HCT116 (cell line): ENCODE measurements at regions not wholly inside any gene's neighbourhood (a gene's known extent, or its start where the extent isn't known, plus 50 kb on each side); places are given as distances from the start of the nearest gene placed in this dataset.

Experiments used
- ATAC-seq: fragments of 200-7000 bp; cut with Tn5 transposase; 2 replicates; pipeline ENCODE4 v1.9.1; 2020; ENCODE audit warnings: mild to moderate bottlenecking, moderate library complexity
- BruUV-seq: library from RNA; stranded (reverse); fragments of 400-500 nt; replicated peaks from 2 replicates; lab custom pipeline; 2021; lab: Mats Ljungman, UMichigan
- CTCF ChIA-PET: fragments of 300-600 bp; sonication (Branson Sonifier 250); formaldehyde crosslinking; loops from one replicate; lab custom pipeline; 2021; ENCODE audit warnings: antibody characterized with exemption; lab: Charles Lee
- POLR2A ChIA-PET: fragments of 300-600, 350-600 bp; sonication (Branson Sonifier 250); formaldehyde crosslinking; loops from one replicate; lab custom pipeline; 2021; ENCODE audit warnings: antibody characterized with exemption; lab: Charles Lee
- RAD21 ChIA-PET, 2 experiments: fragments of 300-600 bp; sonication (Branson Sonifier 250); formaldehyde crosslinking; loops; one replicate each; lab custom pipeline; 2023; ENCODE audit warnings: low total read pairs in 2 of 2; ENCODE audit not compliant: uncharacterized antibody in 2 of 2, unreplicated experiment in 2 of 2, low non-redundant PET in 1 of 2; lab: Charles Lee
- DNase-seq: peaks from one replicate; pipeline ENCODE4 v3.0.0-alpha.2; 2010; ENCODE audit warnings: low read depth, low spot score
- H2AFZ ChIP-seq: fragments of 200-600 bp; shearing (Covaris generic), sonication (generic); 2 replicates; pipeline ENCODE4 v1.6.1; 2017; ENCODE audit warnings: low read depth, mixed run types, mixed read lengths, antibody characterized with exemption, low read length; ENCODE audit not compliant: poor library complexity, severe bottlenecking
- H3K27ac ChIP-seq: 2 replicates; pipeline ENCODE4 v1.5.1; 2012; ENCODE audit warnings: low read depth, low read length
- H3K27me3 ChIP-seq: fragments of 200-600 bp; sonication (generic); 2 replicates; pipeline ENCODE4 v1.6.1; 2016; ENCODE audit warnings: mixed run types, low read length, mixed read lengths; ENCODE audit not compliant: insufficient read depth
- H3K36me3 ChIP-seq, 2 experiments: fragments of 200-500 bp in 1 of 2; fragments of 200-600 bp in 1 of 2; sonication (Bioruptor generic) in 1 of 2; sonication (generic) in 1 of 2; 2 replicates each; pipeline versions ENCODE4 v1.5.1 to v1.6.1; 2014 to 2016; ENCODE audit warnings: low read length in 2 of 2, inconsistent platforms in 1 of 2, mixed read lengths in 1 of 2, mixed run types in 1 of 2; ENCODE audit not compliant: insufficient read depth in 2 of 2, control insufficient read depth in 1 of 2
- H3K4me1 ChIP-seq, 2 experiments: fragments of 200-600 bp in 1 of 2; sonication (generic) in 1 of 2; 2 replicates each; pipeline versions ENCODE4 v1.5.1 to v1.6.1; 2012 to 2017; ENCODE audit warnings: low read length in 2 of 2, inconsistent platforms in 1 of 2, mild to moderate bottlenecking in 1 of 2, mixed read lengths in 1 of 2, mixed run types in 1 of 2, moderate library complexity in 1 of 2; ENCODE audit not compliant: insufficient read depth in 2 of 2, control insufficient read depth in 1 of 2
- H3K4me2 ChIP-seq: fragments of 200-600 bp; sonication (generic); 2 replicates; pipeline ENCODE4 v1.6.1; 2017; ENCODE audit warnings: mixed run types, low read length, mixed read lengths
- H3K4me3 ChIP-seq, 2 experiments: fragments of 200-600 bp in 1 of 2; sonication (generic) in 1 of 2; replicated peaks in 1 of 2; 2 replicates each; pipeline ENCODE4 v1.5.1; 2011 to 2016; ENCODE audit warnings: low read length in 2 of 2, control low read depth in 1 of 2, low read depth in 1 of 2, mild to moderate bottlenecking in 1 of 2, mixed read lengths in 1 of 2, mixed run types in 1 of 2
- H3K79me2 ChIP-seq: fragments of 200-600 bp; sonication (generic); 2 replicates; pipeline ENCODE4 v1.6.1; 2017; ENCODE audit warnings: mild to moderate bottlenecking, mixed run types, low read length, moderate library complexity, mixed read lengths; ENCODE audit not compliant: insufficient read depth
- H3K9ac ChIP-seq: fragments of 200-600 bp; sonication (generic); 2 replicates; pipeline ENCODE4 v1.6.1; 2016; ENCODE audit warnings: low read length, mixed read lengths
- H3K9me2 ChIP-seq: fragments of 200-600 bp; sonication (generic), shearing (Covaris generic); 2 replicates; pipeline ENCODE4 v1.6.1; 2017; ENCODE audit warnings: mixed run types, mild to moderate bottlenecking, moderate library complexity; ENCODE audit not compliant: insufficient read depth
- H3K9me3 ChIP-seq, 2 experiments: fragments of 200-500 bp in 1 of 2; fragments of 200-600 bp in 1 of 2; sonication (Bioruptor generic) in 1 of 2; sonication (generic) in 1 of 2; 2 replicates each; pipeline ENCODE4 v1.6.1; 2014 to 2017; ENCODE audit warnings: low read length in 2 of 2, mixed read lengths in 2 of 2, inconsistent platforms in 1 of 2, low read depth in 1 of 2, mild to moderate bottlenecking in 1 of 2, mixed run types in 1 of 2, moderate library complexity in 1 of 2; ENCODE audit not compliant: control insufficient read depth in 1 of 2, insufficient read depth in 1 of 2
- H4K20me1 ChIP-seq: fragments of 200-600 bp; sonication (generic), shearing (Covaris generic); 2 replicates; pipeline ENCODE4 v1.6.1; 2017; ENCODE audit warnings: mixed run types, mild to moderate bottlenecking, moderate library complexity; ENCODE audit not compliant: insufficient read depth
- CBX3 ChIP-seq: IDR thresholded peaks from 2 replicates; pipeline ENCODE4 v1.6.1; 2012; ENCODE audit warnings: low read depth
- CEBPB ChIP-seq: IDR thresholded peaks from 2 replicates; pipeline ENCODE4 v1.6.1; 2012; ENCODE audit warnings: low read depth
- EGR1 ChIP-seq: IDR thresholded peaks from 2 replicates; pipeline ENCODE4 v1.6.1; 2012; ENCODE audit warnings: low read depth
- ELF1 ChIP-seq: IDR thresholded peaks from 2 replicates; pipeline ENCODE4 v1.6.1; 2012; ENCODE audit warnings: low read depth, borderline replicate concordance
- EZH2 ChIP-seq: fragments of 200-600 bp; sonication (generic); IDR thresholded peaks from 2 replicates; pipeline ENCODE4 v1.6.1; 2017; ENCODE audit warnings: antibody characterized with exemption, mixed run types
- EZH2phosphoT487 ChIP-seq: fragments of 200-600 bp; IDR thresholded peaks from 2 replicates; pipeline ENCODE4 v1.6.1; 2018; ENCODE audit warnings: antibody characterized with exemption, borderline replicate concordance
- FOSL1 ChIP-seq: IDR thresholded peaks from 2 replicates; pipeline ENCODE4 v1.6.1; 2012; ENCODE audit warnings: low read depth
- JUND ChIP-seq: IDR thresholded peaks from 2 replicates; pipeline ENCODE4 v1.6.1; 2012
- POLR2A ChIP-seq: IDR thresholded peaks from 2 replicates; pipeline ENCODE4 v1.7.0; 2011; ENCODE audit warnings: borderline replicate concordance; ENCODE audit not compliant: insufficient read depth, insufficient read length; ENCODE audit errors: extremely low read depth
- RAD21 ChIP-seq: IDR thresholded peaks from 2 replicates; pipeline ENCODE4 v1.6.1; 2012; ENCODE audit warnings: low read depth, mild to moderate bottlenecking
- SIN3A ChIP-seq: IDR thresholded peaks from 2 replicates; pipeline ENCODE4 v1.6.1; 2012; ENCODE audit warnings: low read depth
- SP1 ChIP-seq: IDR thresholded peaks from 2 replicates; pipeline ENCODE4 v1.6.1; 2012; ENCODE audit warnings: low read depth
- SRF ChIP-seq: IDR thresholded peaks from 2 replicates; pipeline ENCODE4 v1.6.1; 2012; ENCODE audit warnings: low read depth
- TCF7L2 ChIP-seq: IDR thresholded peaks from 2 replicates; pipeline ENCODE4 v1.7.0; 2011; ENCODE audit warnings: borderline replicate concordance, inconsistent platforms; ENCODE audit not compliant: insufficient read depth, insufficient read length; ENCODE audit errors: extremely low read depth
- ZFX ChIP-seq: fragments of 450-650 bp; IDR thresholded peaks from 2 replicates; pipeline ENCODE4 v1.6.1; 2017
- ZNF274 ChIP-seq: fragments of 200-500 bp; sonication (Bioruptor generic); IDR thresholded peaks from 2 replicates; pipeline ENCODE4 v1.6.1; 2014; ENCODE audit warnings: mild to moderate bottlenecking, low read depth, low read length, inconsistent platforms
- intact Hi-C: fragments of 100-400 bp; cut with micrococcal nuclease; formaldehyde crosslinking; loops from 2 replicates; pipeline ENCODE4 v1.10.0; 2022
- TF ChIP-seq, protein P1 (sequence below): IDR thresholded peaks from 2 replicates; pipeline ENCODE4 v1.6.1; 2012
- TF ChIP-seq, protein P2 (sequence below): IDR thresholded peaks from 2 replicates; pipeline ENCODE4 v1.6.1; 2012
- TF ChIP-seq, protein P3 (sequence below), 3 experiments: fragments of 200-600 bp in 1 of 3; sonication (generic) in 1 of 3; IDR thresholded peaks in 2 of 3; conservative IDR thresholded peaks in 1 of 3; 2 replicates each; pipeline ENCODE4 v1.5.1; 2012 to 2017; ENCODE audit warnings: low read depth in 2 of 3, low read length in 2 of 3, antibody characterized with exemption in 1 of 3, borderline replicate concordance in 1 of 3, control low read depth in 1 of 3, mild to moderate bottlenecking in 1 of 3, mixed read lengths in 1 of 3, mixed run types in 1 of 3, moderate library complexity in 1 of 3; ENCODE audit not compliant: insufficient read depth in 1 of 3

DNA sequence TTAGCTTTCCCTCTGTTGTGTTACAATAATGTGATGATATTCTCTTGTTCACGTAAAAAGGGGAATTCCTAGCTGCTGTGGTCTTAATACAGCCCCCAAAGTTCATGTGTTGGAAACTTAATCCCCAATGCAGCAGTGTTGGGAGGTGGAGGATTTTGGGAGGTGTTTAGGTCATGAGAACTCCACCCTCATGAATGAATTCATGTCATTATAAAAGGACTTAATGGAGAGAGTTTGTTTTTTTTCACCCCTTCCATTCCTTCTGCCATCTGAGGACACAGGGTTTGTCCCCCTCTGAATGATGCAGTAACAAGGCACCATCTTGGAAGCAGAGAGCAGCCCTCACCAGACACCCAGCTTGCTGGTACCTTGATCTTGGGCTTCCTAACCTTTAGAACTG is 253.4 kb upstream of the DDHD1 start (continued):
- TF ChIP-seq ZFX, result no peak
- no peak for TF ChIP-seq ELF1
- TF ChIP-seq, protein P1, sequence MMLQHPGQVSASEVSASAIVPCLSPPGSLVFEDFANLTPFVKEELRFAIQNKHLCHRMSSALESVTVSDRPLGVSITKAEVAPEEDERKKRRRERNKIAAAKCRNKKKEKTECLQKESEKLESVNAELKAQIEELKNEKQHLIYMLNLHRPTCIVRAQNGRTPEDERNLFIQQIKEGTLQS, result no peak

DNA sequence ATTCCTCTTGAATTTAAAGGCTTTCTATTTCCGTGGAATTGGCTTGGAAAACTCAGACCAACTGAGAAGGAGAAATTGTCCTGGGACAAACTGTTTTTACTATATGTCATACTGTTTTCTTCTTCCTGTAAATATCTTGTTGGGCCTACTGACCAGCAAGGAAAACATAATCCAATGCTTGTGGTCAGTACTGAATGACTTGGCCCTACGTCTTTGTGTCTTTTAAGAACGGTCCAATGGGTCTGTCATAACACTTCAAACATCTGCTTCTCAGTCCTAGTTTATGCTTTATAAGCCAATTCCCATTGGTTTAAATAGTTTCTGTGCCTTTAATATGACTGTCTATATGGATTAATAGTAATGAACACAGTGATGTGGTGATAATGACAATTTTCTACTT is 248.5 kb upstream of the DDHD1 start:
- ChIA-PET POLR2A (no interaction called here), CTCF (no interaction called here), RAD21 (no interaction called here)
- no TSS peak for BruUV-seq
- DNase-seq (no peak), ATAC-seq (no peak)
- Histone ChIP-seq H3K27ac (no peak overlapping the region), H3K79me2 (no peaks in the 10 kb centered on the region), H2AFZ (no peak overlapping the region), H3K4me3 (no peak overlapping the region), H3K9me2 (no peaks in the 10 kb centered on the region), H4K20me1 (no peaks in the 10 kb centered on the region), H3K27me3 (no peaks in the 10 kb centered on the region), H3K4me2 (no peak overlapping the region), H3K4me1 (peaks cover 0 to 9% of the 10 kb centered on the region in 2 experiments; a peak in 2 of 4 replicates), H3K9me3 (no peaks in the 10 kb centered on the region), H3K36me3 (no peaks in the 10 kb centered on the region), H3K9ac (no peak overlapping the region)
- no peak for TF ChIP-seq EZH2
- TF ChIP-seq ZNF274, result no peak
- TF ChIP-seq CEBPB, result no peak
- no peak for TF ChIP-seq EGR1
- TF ChIP-seq CBX3, result no peak
- no peak for TF ChIP-seq TCF7L2
- TF ChIP-seq POLR2A, result no peak
- TF ChIP-seq, protein P2, sequence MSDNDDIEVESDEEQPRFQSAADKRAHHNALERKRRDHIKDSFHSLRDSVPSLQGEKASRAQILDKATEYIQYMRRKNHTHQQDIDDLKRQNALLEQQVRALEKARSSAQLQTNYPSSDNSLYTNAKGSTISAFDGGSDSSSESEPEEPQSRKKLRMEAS, result no peak
- TF ChIP-seq SRF, result no peak
- no peak for TF ChIP-seq RAD21
- no peak for TF ChIP-seq ZFX
- TF ChIP-seq, protein P3, sequence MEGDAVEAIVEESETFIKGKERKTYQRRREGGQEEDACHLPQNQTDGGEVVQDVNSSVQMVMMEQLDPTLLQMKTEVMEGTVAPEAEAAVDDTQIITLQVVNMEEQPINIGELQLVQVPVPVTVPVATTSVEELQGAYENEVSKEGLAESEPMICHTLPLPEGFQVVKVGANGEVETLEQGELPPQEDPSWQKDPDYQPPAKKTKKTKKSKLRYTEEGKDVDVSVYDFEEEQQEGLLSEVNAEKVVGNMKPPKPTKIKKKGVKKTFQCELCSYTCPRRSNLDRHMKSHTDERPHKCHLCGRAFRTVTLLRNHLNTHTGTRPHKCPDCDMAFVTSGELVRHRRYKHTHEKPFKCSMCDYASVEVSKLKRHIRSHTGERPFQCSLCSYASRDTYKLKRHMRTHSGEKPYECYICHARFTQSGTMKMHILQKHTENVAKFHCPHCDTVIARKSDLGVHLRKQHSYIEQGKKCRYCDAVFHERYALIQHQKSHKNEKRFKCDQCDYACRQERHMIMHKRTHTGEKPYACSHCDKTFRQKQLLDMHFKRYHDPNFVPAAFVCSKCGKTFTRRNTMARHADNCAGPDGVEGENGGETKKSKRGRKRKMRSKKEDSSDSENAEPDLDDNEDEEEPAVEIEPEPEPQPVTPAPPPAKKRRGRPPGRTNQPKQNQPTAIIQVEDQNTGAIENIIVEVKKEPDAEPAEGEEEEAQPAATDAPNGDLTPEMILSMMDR (IDR thresholded peaks at IDR 0.05 in 2 of 3, conservative IDR thresholded peaks at IDR 0.05 in 1 of 3; ENCODE audit: borderline replicate concordance in 1 of 3, insufficient read depth in 1 of 3, low read depth in 2 of 3, low read length in 2 of 3), result no peak
- no peak for TF ChIP-seq SIN3A
- TF ChIP-seq SP1, result no peak
- no peak for TF ChIP-seq EZH2phosphoT487
- TF ChIP-seq FOSL1, result no peak
- TF ChIP-seq, protein P1, result no peak
- no peak for TF ChIP-seq JUND
- intact Hi-C loops, result no loop called here
